ENCODE measurements at regions not wholly inside any gene's neighbourhood (a gene's known extent, or its start where the extent isn't known, plus 50 kb on each side); places are given as distances from the start of the nearest gene placed in this dataset.

GRCh38 chr4:60581919-60582536 lies 618.1 kb upstream of the ADGRL3 start:
- H4K20me1 ChIP-seq (ENCODE audit: insufficient read depth) = no peaks in the 10 kb centered on the region
- 3 to 6% methylated on average over 1 of the region's 1 CpG for WGBS, 2 experiments (ENCODE audit: low coverage in 1 of 2, low lambda C conversion rate in 2 of 2, missing lambda C conversion rate in 2 of 2)
- no peak overlapping the region for H3K9ac ChIP-seq
- no peak overlapping the region for H2AFZ ChIP-seq
- no peak overlapping the region for H3K27ac ChIP-seq
- TF ChIP-seq EZH2 (IDR thresholded peaks at IDR 0.05; ENCODE audit: insufficient read depth, poor library complexity, severe bottlenecking) = no peak
- no peak for TF ChIP-seq EZH2phosphoT487 (IDR thresholded peaks at IDR 0.05; ENCODE audit: insufficient read depth, low read depth)
- in situ Hi-C loops (cut with MboI) = no loop called here
- no peaks in the 10 kb centered on the region for H3K36me3 ChIP-seq (ENCODE audit: low read depth)
- H3K9me3 ChIP-seq (ENCODE audit: low read depth) = no peaks in the 10 kb centered on the region
- no peak for DNase-seq
- no peak overlapping the region for H3K4me3 ChIP-seq
- no peaks in the 10 kb centered on the region for H3K27me3 ChIP-seq (replicated peaks; ENCODE audit: insufficient read depth)
- no peaks in the 10 kb centered on the region for H3K4me1 ChIP-seq (ENCODE audit: insufficient read depth)
- no peaks in the 10 kb centered on the region for H3F3A ChIP-seq (ENCODE audit: insufficient read depth)
- no peaks in the 10 kb centered on the region for H3K79me2 ChIP-seq (ENCODE audit: insufficient read depth)
- no peaks in the 10 kb centered on the region for H3K9me2 ChIP-seq (ENCODE audit: insufficient read depth)
- H3K4me2 ChIP-seq (ENCODE audit: unreplicated experiment) = no peak overlapping the region

- Histone ChIP-seq H3K4me1 (ENCODE audit: insufficient read depth) (no peaks in the 10 kb centered on the region), H3K9me3 (ENCODE audit: low read depth) (no peaks in the 10 kb centered on the region), H3F3A (ENCODE audit: insufficient read depth) (no peaks in the 10 kb centered on the region), H3K4me3 (no peak overlapping the region), H4K20me1 (ENCODE audit: insufficient read depth) (no peaks in the 10 kb centered on the region), H3K27ac (no peak overlapping the region), H3K4me2 (ENCODE audit: unreplicated experiment) (no peak overlapping the region), H3K9me2 (ENCODE audit: insufficient read depth) (no peaks in the 10 kb centered on the region), H3K9ac (no peak overlapping the region), H2AFZ (no peak overlapping the region), H3K79me2 (ENCODE audit: insufficient read depth) (no peaks in the 10 kb centered on the region), H3K27me3 (replicated peaks; ENCODE audit: insufficient read depth) (no peaks in the 10 kb centered on the region), H3K36me3 (ENCODE audit: low read depth) (no peaks in the 10 kb centered on the region)
- in situ Hi-C loops (cut with MboI) = no loop called here
- 0 to 6% methylated on average over 1 of the region's 1 CpG for whole genome bisulfite sequencing, 2 experiments (ENCODE audit: low coverage in 1 of 2, low lambda C conversion rate in 2 of 2, missing lambda C conversion rate in 2 of 2)
- DNase-seq = no peak
- TF ChIP-seq EZH2phosphoT487 (IDR thresholded peaks at IDR 0.05; ENCODE audit: insufficient read depth, low read depth) = no peak
- TF ChIP-seq EZH2 (IDR thresholded peaks at IDR 0.05; ENCODE audit: insufficient read depth, poor library complexity, severe bottlenecking) = no peak
Measured at GRCh38 chr4:60588556-60588955, 611.6 kb upstream of the ADGRL3 start.

- in situ Hi-C loops (cut with MboI) = no loop called here
Measured at GRCh38 chr4:60589425-60589824, 610.7 kb upstream of the ADGRL3 start.

GRCh38 chr4:60590116-60590515 lies 610.0 kb upstream of the ADGRL3 start:
- TF ChIP-seq EZH2 (IDR thresholded peaks at IDR 0.05; ENCODE audit: insufficient read depth, poor library complexity, severe bottlenecking) = no peak
- no peak for TF ChIP-seq EZH2phosphoT487 (IDR thresholded peaks at IDR 0.05; ENCODE audit: insufficient read depth, low read depth)
- Histone ChIP-seq H3K9me2 (ENCODE audit: insufficient read depth) (no peaks in the 10 kb centered on the region), H3K27me3 (replicated peaks; ENCODE audit: insufficient read depth) (no peaks in the 10 kb centered on the region), H3K79me2 (ENCODE audit: insufficient read depth) (no peaks in the 10 kb centered on the region), H3K4me1 (ENCODE audit: insufficient read depth) (no peaks in the 10 kb centered on the region), H3K36me3 (ENCODE audit: low read depth) (no peaks in the 10 kb centered on the region), H3K27ac (no peak overlapping the region), H3K4me2 (ENCODE audit: unreplicated experiment) (no peak overlapping the region), H4K20me1 (ENCODE audit: insufficient read depth) (no peaks in the 10 kb centered on the region), H3K4me3 (no peak overlapping the region), H3F3A (ENCODE audit: insufficient read depth) (no peaks in the 10 kb centered on the region), H3K9ac (no peak overlapping the region), H2AFZ (no peak overlapping the region), H3K9me3 (ENCODE audit: low read depth) (no peaks in the 10 kb centered on the region)
- DNase-seq = no peak
- in situ Hi-C loops (cut with MboI) = no loop called here

More at GRCh38 chr4:60589425-60589824, 610.7 kb upstream of the ADGRL3 start:
- H3K27me3 ChIP-seq (replicated peaks; ENCODE audit: insufficient read depth) = no peaks in the 10 kb centered on the region
- H3K9me3 ChIP-seq (ENCODE audit: low read depth) = no peaks in the 10 kb centered on the region
- H3F3A ChIP-seq (ENCODE audit: insufficient read depth) = no peaks in the 10 kb centered on the region
- no peaks in the 10 kb centered on the region for H3K79me2 ChIP-seq (ENCODE audit: insufficient read depth)
- DNase-seq = no peak
- 37 to 43% methylated on average over 5 of the region's 5 CpGs for WGBS, 2 experiments (ENCODE audit: low coverage in 1 of 2, low lambda C conversion rate in 2 of 2, missing lambda C conversion rate in 2 of 2)
- no peaks in the 10 kb centered on the region for H4K20me1 ChIP-seq (ENCODE audit: insufficient read depth)
- H3K4me1 ChIP-seq (ENCODE audit: insufficient read depth) = no peaks in the 10 kb centered on the region
- TF ChIP-seq EZH2phosphoT487 (IDR thresholded peaks at IDR 0.05; ENCODE audit: insufficient read depth, low read depth) (no peak), EZH2 (IDR thresholded peaks at IDR 0.05; ENCODE audit: insufficient read depth, poor library complexity, severe bottlenecking) (no peak)
- H3K4me2 ChIP-seq (ENCODE audit: unreplicated experiment) = no peak overlapping the region
- no peak overlapping the region for H3K9ac ChIP-seq
- no peak overlapping the region for H2AFZ ChIP-seq
- H3K36me3 ChIP-seq (ENCODE audit: low read depth) = no peaks in the 10 kb centered on the region
- no peak overlapping the region for H3K27ac ChIP-seq
- H3K4me3 ChIP-seq = no peak overlapping the region
- H3K9me2 ChIP-seq (ENCODE audit: insufficient read depth) = no peaks in the 10 kb centered on the region

All from GM23248 (cell line).